ENCODE measurements at regions not wholly inside any gene's neighbourhood (a gene's known extent, or its start where the extent isn't known, plus 50 kb on each side); places are given as distances from the start of the nearest gene placed in this dataset.
"Not testable (repeated sequence)": the region's sequence is repeated elsewhere in the genome, so short reads cannot be mapped to it uniquely, and the experiment has no call there.

GRCh38 chr5:131107128-131107527 is 57.9 kb downstream of the HINT1 start:
- DNase-seq (ENCODE audit: low read depth, low spot score), result no peak

GRCh38 chr5:131104169-131104808 is 60.8 kb downstream of the HINT1 start:
- no peak for DNase-seq (ENCODE audit: low read depth, low spot score)

GRCh38 chr5:131096774-131097710 is 68.0 kb downstream of the HINT1 start:
- DNase-seq (ENCODE audit: low read depth, low spot score), result no peak

GRCh38 chr5:131095561-131095960 is 69.5 kb downstream of the HINT1 start:
- not testable (repeated sequence) for DNase-seq (ENCODE audit: low read depth, low spot score)

- no peak for DNase-seq (ENCODE audit: low read depth, low spot score)
Measured at GRCh38 chr5:131084436-131084835, 80.6 kb downstream of the HINT1 start.

- DNase-seq (ENCODE audit: low read depth, low spot score), result peak; percentile 9
Measured at GRCh38 chr5:131081913-131082488, 83.1 kb downstream of the HINT1 start.

- no peak for DNase-seq (ENCODE audit: low read depth, low spot score)
Measured at GRCh38 chr5:131081374-131081773, 83.7 kb downstream of the HINT1 start.

- DNase-seq (ENCODE audit: low read depth, low spot score), result no peak
Measured at GRCh38 chr5:131079232-131079631, 85.8 kb downstream of the HINT1 start.

GRCh38 chr5:131068893-131069643 is 96.0 kb downstream of the HINT1 start:
- DNase-seq (ENCODE audit: low read depth, low spot score), result peak; percentile 24

- no peak for DNase-seq (ENCODE audit: low read depth, low spot score)
Measured at GRCh38 chr5:131068076-131068475, 97.0 kb downstream of the HINT1 start.

GRCh38 chr5:131067636-131068035 is 97.4 kb downstream of the HINT1 start:
- DNase-seq (ENCODE audit: low read depth, low spot score), result no peak

- no peak for DNase-seq (ENCODE audit: low read depth, low spot score)
Measured at GRCh38 chr5:131064669-131065371, 100.2 kb downstream of the HINT1 start.

- DNase-seq (ENCODE audit: low read depth, low spot score), result no peak
Measured at GRCh38 chr5:131042021-131042789, 122.9 kb downstream of the HINT1 start.

GRCh38 chr5:131023498-131023865 is 141.6 kb downstream of the HINT1 start:
- DNase-seq (ENCODE audit: low read depth, low spot score), result no peak

GRCh38 chr5:131022811-131023497 is 142.1 kb downstream of the HINT1 start:
- no peak for DNase-seq (ENCODE audit: low read depth, low spot score)

- DNase-seq (ENCODE audit: low read depth, low spot score), result no peak
Measured at GRCh38 chr5:131021646-131022045, 143.4 kb downstream of the HINT1 start.

GRCh38 chr5:131019601-131020315 is 145.3 kb downstream of the HINT1 start:
- DNase-seq (ENCODE audit: low read depth, low spot score), result no peak

GRCh38 chr5:131019111-131019510 is 145.9 kb downstream of the HINT1 start:
- no peak for DNase-seq (ENCODE audit: low read depth, low spot score)

- no peak for DNase-seq (ENCODE audit: low read depth, low spot score)
Measured at GRCh38 chr5:131008329-131008728, 156.7 kb downstream of the HINT1 start.

All from astrocyte of the hippocampus (primary cell).